HCT116 (cell line): ENCODE measurements at regions not wholly inside any gene's neighbourhood (a gene's known extent, or its start where the extent isn't known, plus 50 kb on each side); places are given as distances from the start of the nearest gene placed in this dataset.

Experiments used
- ATAC-seq: fragments of 200-7000 bp; cut with Tn5 transposase; 2 replicates; pipeline ENCODE4 v1.9.1; 2020; ENCODE audit warnings: mild to moderate bottlenecking, moderate library complexity
- BruUV-seq: library from RNA; stranded (reverse); fragments of 400-500 nt; replicated peaks from 2 replicates; lab custom pipeline; 2021; lab: Mats Ljungman, UMichigan
- CTCF ChIA-PET: fragments of 300-600 bp; sonication (Branson Sonifier 250); formaldehyde crosslinking; loops from one replicate; lab custom pipeline; 2021; ENCODE audit warnings: antibody characterized with exemption; lab: Charles Lee
- POLR2A ChIA-PET: fragments of 300-600, 350-600 bp; sonication (Branson Sonifier 250); formaldehyde crosslinking; loops from one replicate; lab custom pipeline; 2021; ENCODE audit warnings: antibody characterized with exemption; lab: Charles Lee
- RAD21 ChIA-PET, 2 experiments: fragments of 300-600 bp; sonication (Branson Sonifier 250); formaldehyde crosslinking; loops; one replicate each; lab custom pipeline; 2023; ENCODE audit warnings: low total read pairs in 2 of 2; ENCODE audit not compliant: uncharacterized antibody in 2 of 2, unreplicated experiment in 2 of 2, low non-redundant PET in 1 of 2; lab: Charles Lee
- DNase-seq: peaks from one replicate; pipeline ENCODE4 v3.0.0-alpha.2; 2010; ENCODE audit warnings: low read depth, low spot score
- H2AFZ ChIP-seq: fragments of 200-600 bp; shearing (Covaris generic), sonication (generic); 2 replicates; pipeline ENCODE4 v1.6.1; 2017; ENCODE audit warnings: low read depth, mixed run types, mixed read lengths, antibody characterized with exemption, low read length; ENCODE audit not compliant: poor library complexity, severe bottlenecking
- H3K27ac ChIP-seq: 2 replicates; pipeline ENCODE4 v1.5.1; 2012; ENCODE audit warnings: low read depth, low read length
- H3K27me3 ChIP-seq: fragments of 200-600 bp; sonication (generic); 2 replicates; pipeline ENCODE4 v1.6.1; 2016; ENCODE audit warnings: mixed run types, low read length, mixed read lengths; ENCODE audit not compliant: insufficient read depth
- H3K36me3 ChIP-seq, 2 experiments: fragments of 200-500 bp in 1 of 2; fragments of 200-600 bp in 1 of 2; sonication (Bioruptor generic) in 1 of 2; sonication (generic) in 1 of 2; 2 replicates each; pipeline versions ENCODE4 v1.5.1 to v1.6.1; 2014 to 2016; ENCODE audit warnings: low read length in 2 of 2, inconsistent platforms in 1 of 2, mixed read lengths in 1 of 2, mixed run types in 1 of 2; ENCODE audit not compliant: insufficient read depth in 2 of 2, control insufficient read depth in 1 of 2
- H3K4me1 ChIP-seq, 2 experiments: fragments of 200-600 bp in 1 of 2; sonication (generic) in 1 of 2; 2 replicates each; pipeline versions ENCODE4 v1.5.1 to v1.6.1; 2012 to 2017; ENCODE audit warnings: low read length in 2 of 2, inconsistent platforms in 1 of 2, mild to moderate bottlenecking in 1 of 2, mixed read lengths in 1 of 2, mixed run types in 1 of 2, moderate library complexity in 1 of 2; ENCODE audit not compliant: insufficient read depth in 2 of 2, control insufficient read depth in 1 of 2
- H3K4me2 ChIP-seq: fragments of 200-600 bp; sonication (generic); 2 replicates; pipeline ENCODE4 v1.6.1; 2017; ENCODE audit warnings: mixed run types, low read length, mixed read lengths
- H3K4me3 ChIP-seq, 2 experiments: fragments of 200-600 bp in 1 of 2; sonication (generic) in 1 of 2; replicated peaks in 1 of 2; 2 replicates each; pipeline ENCODE4 v1.5.1; 2011 to 2016; ENCODE audit warnings: low read length in 2 of 2, control low read depth in 1 of 2, low read depth in 1 of 2, mild to moderate bottlenecking in 1 of 2, mixed read lengths in 1 of 2, mixed run types in 1 of 2
- H3K79me2 ChIP-seq: fragments of 200-600 bp; sonication (generic); 2 replicates; pipeline ENCODE4 v1.6.1; 2017; ENCODE audit warnings: mild to moderate bottlenecking, mixed run types, low read length, moderate library complexity, mixed read lengths; ENCODE audit not compliant: insufficient read depth
- H3K9ac ChIP-seq: fragments of 200-600 bp; sonication (generic); 2 replicates; pipeline ENCODE4 v1.6.1; 2016; ENCODE audit warnings: low read length, mixed read lengths
- H3K9me2 ChIP-seq: fragments of 200-600 bp; sonication (generic), shearing (Covaris generic); 2 replicates; pipeline ENCODE4 v1.6.1; 2017; ENCODE audit warnings: mixed run types, mild to moderate bottlenecking, moderate library complexity; ENCODE audit not compliant: insufficient read depth
- H3K9me3 ChIP-seq, 2 experiments: fragments of 200-500 bp in 1 of 2; fragments of 200-600 bp in 1 of 2; sonication (Bioruptor generic) in 1 of 2; sonication (generic) in 1 of 2; 2 replicates each; pipeline ENCODE4 v1.6.1; 2014 to 2017; ENCODE audit warnings: low read length in 2 of 2, mixed read lengths in 2 of 2, inconsistent platforms in 1 of 2, low read depth in 1 of 2, mild to moderate bottlenecking in 1 of 2, mixed run types in 1 of 2, moderate library complexity in 1 of 2; ENCODE audit not compliant: control insufficient read depth in 1 of 2, insufficient read depth in 1 of 2
- H4K20me1 ChIP-seq: fragments of 200-600 bp; sonication (generic), shearing (Covaris generic); 2 replicates; pipeline ENCODE4 v1.6.1; 2017; ENCODE audit warnings: mixed run types, mild to moderate bottlenecking, moderate library complexity; ENCODE audit not compliant: insufficient read depth
- CEBPB ChIP-seq: IDR thresholded peaks from 2 replicates; pipeline ENCODE4 v1.6.1; 2012; ENCODE audit warnings: low read depth
- EGR1 ChIP-seq: IDR thresholded peaks from 2 replicates; pipeline ENCODE4 v1.6.1; 2012; ENCODE audit warnings: low read depth
- ELF1 ChIP-seq: IDR thresholded peaks from 2 replicates; pipeline ENCODE4 v1.6.1; 2012; ENCODE audit warnings: low read depth, borderline replicate concordance
- FOSL1 ChIP-seq: IDR thresholded peaks from 2 replicates; pipeline ENCODE4 v1.6.1; 2012; ENCODE audit warnings: low read depth
- JUND ChIP-seq: IDR thresholded peaks from 2 replicates; pipeline ENCODE4 v1.6.1; 2012
- POLR2A ChIP-seq: IDR thresholded peaks from 2 replicates; pipeline ENCODE4 v1.7.0; 2011; ENCODE audit warnings: borderline replicate concordance; ENCODE audit not compliant: insufficient read depth, insufficient read length; ENCODE audit errors: extremely low read depth
- RAD21 ChIP-seq: IDR thresholded peaks from 2 replicates; pipeline ENCODE4 v1.6.1; 2012; ENCODE audit warnings: low read depth, mild to moderate bottlenecking
- SP1 ChIP-seq: IDR thresholded peaks from 2 replicates; pipeline ENCODE4 v1.6.1; 2012; ENCODE audit warnings: low read depth
- SRF ChIP-seq: IDR thresholded peaks from 2 replicates; pipeline ENCODE4 v1.6.1; 2012; ENCODE audit warnings: low read depth
- TCF7L2 ChIP-seq: IDR thresholded peaks from 2 replicates; pipeline ENCODE4 v1.7.0; 2011; ENCODE audit warnings: borderline replicate concordance, inconsistent platforms; ENCODE audit not compliant: insufficient read depth, insufficient read length; ENCODE audit errors: extremely low read depth
- YY1 ChIP-seq: IDR thresholded peaks from 2 replicates; pipeline ENCODE4 v1.6.1; 2011; ENCODE audit warnings: low read length, low read depth, moderate library complexity, mild to moderate bottlenecking; ENCODE audit not compliant: insufficient replicate concordance; ENCODE audit errors: extremely low read depth
- ZFX ChIP-seq: fragments of 450-650 bp; IDR thresholded peaks from 2 replicates; pipeline ENCODE4 v1.6.1; 2017
- ZNF274 ChIP-seq: fragments of 200-500 bp; sonication (Bioruptor generic); IDR thresholded peaks from 2 replicates; pipeline ENCODE4 v1.6.1; 2014; ENCODE audit warnings: mild to moderate bottlenecking, low read depth, low read length, inconsistent platforms
- intact Hi-C: fragments of 100-400 bp; cut with micrococcal nuclease; formaldehyde crosslinking; loops from 2 replicates; pipeline ENCODE4 v1.10.0; 2022
- TF ChIP-seq, protein P1 (sequence below): IDR thresholded peaks from 2 replicates; pipeline ENCODE4 v1.6.1; 2012
- TF ChIP-seq, protein P2 (sequence below): IDR thresholded peaks from 2 replicates; pipeline ENCODE4 v1.6.1; 2011; ENCODE audit warnings: mild to moderate bottlenecking, low read length, moderate library complexity; ENCODE audit not compliant: insufficient replicate concordance; ENCODE audit errors: extremely low read depth
- TF ChIP-seq, protein P3 (sequence below): IDR thresholded peaks from 2 replicates; pipeline ENCODE4 v1.6.1; 2012
- TF ChIP-seq, protein P4 (sequence below): IDR thresholded peaks from 2 replicates; pipeline ENCODE4 v1.6.1; 2012; ENCODE audit warnings: low read depth

DNA sequence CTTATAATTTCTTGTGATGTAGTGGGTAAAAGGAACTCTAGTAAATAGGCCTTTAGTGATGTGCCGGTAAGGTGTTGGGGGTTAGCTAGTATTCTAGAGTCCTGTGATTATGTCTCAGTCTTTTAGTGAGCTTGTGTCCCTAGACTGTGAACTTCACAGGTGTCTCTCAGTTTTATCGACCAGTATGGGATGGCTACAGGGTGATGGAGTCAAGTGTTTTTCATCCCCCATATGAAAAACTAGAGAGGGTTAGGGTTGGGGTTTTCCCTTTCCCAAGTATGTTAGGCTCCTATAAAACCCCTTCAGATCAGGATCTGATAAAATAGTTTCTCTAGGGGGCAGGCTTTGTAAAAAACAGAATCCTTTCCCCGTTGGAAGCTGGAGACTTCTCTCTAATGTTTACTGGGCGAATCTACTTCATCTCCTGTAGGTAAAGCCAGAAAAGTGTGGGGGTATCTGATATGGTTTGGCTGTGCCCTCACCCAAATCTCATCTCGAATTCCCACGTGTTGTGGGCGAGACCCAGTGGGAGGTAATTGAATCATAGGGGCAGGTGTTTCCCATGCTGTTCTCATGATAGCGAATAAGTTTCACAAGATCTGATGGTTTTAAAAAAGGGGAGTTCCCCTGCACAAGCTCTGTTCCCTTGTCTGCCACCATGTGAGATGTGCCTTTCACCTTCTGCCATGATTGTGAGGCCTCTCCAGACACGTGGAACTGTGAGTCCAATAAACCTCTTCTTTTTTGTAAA lies 120.8 kb downstream of the DTHD1 start:
- no TSS peak for BruUV-seq
- POLR2A ChIA-PET = no interaction called here
- RAD21 ChIA-PET = no interaction called here
- TF ChIP-seq EGR1 = no peak
- no peak for TF ChIP-seq ZFX
- TF ChIP-seq SP1 = no peak
- no peak for TF ChIP-seq RAD21
- TF ChIP-seq CEBPB = no peak
- TF ChIP-seq JUND = no peak
- no peak for TF ChIP-seq YY1
- no peak for TF ChIP-seq ELF1
- no peak for TF ChIP-seq TCF7L2
- TF ChIP-seq, protein P1, sequence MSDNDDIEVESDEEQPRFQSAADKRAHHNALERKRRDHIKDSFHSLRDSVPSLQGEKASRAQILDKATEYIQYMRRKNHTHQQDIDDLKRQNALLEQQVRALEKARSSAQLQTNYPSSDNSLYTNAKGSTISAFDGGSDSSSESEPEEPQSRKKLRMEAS = no peak
- no peak for TF ChIP-seq POLR2A
- no peak for TF ChIP-seq ZNF274
- TF ChIP-seq, protein P2, sequence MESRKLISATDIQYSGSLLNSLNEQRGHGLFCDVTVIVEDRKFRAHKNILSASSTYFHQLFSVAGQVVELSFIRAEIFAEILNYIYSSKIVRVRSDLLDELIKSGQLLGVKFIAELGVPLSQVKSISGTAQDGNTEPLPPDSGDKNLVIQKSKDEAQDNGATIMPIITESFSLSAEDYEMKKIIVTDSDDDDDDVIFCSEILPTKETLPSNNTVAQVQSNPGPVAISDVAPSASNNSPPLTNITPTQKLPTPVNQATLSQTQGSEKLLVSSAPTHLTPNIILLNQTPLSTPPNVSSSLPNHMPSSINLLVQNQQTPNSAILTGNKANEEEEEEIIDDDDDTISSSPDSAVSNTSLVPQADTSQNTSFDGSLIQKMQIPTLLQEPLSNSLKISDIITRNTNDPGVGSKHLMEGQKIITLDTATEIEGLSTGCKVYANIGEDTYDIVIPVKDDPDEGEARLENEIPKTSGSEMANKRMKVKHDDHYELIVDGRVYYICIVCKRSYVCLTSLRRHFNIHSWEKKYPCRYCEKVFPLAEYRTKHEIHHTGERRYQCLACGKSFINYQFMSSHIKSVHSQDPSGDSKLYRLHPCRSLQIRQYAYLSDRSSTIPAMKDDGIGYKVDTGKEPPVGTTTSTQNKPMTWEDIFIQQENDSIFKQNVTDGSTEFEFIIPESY = no peak
- no peak for TF ChIP-seq SRF
- TF ChIP-seq, protein P3, sequence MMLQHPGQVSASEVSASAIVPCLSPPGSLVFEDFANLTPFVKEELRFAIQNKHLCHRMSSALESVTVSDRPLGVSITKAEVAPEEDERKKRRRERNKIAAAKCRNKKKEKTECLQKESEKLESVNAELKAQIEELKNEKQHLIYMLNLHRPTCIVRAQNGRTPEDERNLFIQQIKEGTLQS = no peak
- TF ChIP-seq, protein P4, sequence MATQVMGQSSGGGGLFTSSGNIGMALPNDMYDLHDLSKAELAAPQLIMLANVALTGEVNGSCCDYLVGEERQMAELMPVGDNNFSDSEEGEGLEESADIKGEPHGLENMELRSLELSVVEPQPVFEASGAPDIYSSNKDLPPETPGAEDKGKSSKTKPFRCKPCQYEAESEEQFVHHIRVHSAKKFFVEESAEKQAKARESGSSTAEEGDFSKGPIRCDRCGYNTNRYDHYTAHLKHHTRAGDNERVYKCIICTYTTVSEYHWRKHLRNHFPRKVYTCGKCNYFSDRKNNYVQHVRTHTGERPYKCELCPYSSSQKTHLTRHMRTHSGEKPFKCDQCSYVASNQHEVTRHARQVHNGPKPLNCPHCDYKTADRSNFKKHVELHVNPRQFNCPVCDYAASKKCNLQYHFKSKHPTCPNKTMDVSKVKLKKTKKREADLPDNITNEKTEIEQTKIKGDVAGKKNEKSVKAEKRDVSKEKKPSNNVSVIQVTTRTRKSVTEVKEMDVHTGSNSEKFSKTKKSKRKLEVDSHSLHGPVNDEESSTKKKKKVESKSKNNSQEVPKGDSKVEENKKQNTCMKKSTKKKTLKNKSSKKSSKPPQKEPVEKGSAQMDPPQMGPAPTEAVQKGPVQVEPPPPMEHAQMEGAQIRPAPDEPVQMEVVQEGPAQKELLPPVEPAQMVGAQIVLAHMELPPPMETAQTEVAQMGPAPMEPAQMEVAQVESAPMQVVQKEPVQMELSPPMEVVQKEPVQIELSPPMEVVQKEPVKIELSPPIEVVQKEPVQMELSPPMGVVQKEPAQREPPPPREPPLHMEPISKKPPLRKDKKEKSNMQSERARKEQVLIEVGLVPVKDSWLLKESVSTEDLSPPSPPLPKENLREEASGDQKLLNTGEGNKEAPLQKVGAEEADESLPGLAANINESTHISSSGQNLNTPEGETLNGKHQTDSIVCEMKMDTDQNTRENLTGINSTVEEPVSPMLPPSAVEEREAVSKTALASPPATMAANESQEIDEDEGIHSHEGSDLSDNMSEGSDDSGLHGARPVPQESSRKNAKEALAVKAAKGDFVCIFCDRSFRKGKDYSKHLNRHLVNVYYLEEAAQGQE = no peak
- no peak for TF ChIP-seq FOSL1
- Histone ChIP-seq H3K9me2 (no peaks in the 10 kb centered on the region), H3K9ac (no peak overlapping the region), H2AFZ (no peak overlapping the region), H3K4me3 (no peak overlapping the region), H3K27ac (no peak overlapping the region), H3K9me3 (no peaks in the 10 kb centered on the region), H3K4me2 (no peak overlapping the region), H4K20me1 (no peaks in the 10 kb centered on the region), H3K4me1 (no peaks in the 10 kb centered on the region), H3K27me3 (0 out of 2 replicates have a peak, but pooled peaks cover 8% of the 10 kb centered on the region), H3K36me3 (no peaks in the 10 kb centered on the region), H3K79me2 (no peaks in the 10 kb centered on the region)
- ATAC-seq = no peak
- intact Hi-C loops = no loop called here
- CTCF ChIA-PET = interaction anchor here (1.3 kb wide), 1 partner anchor 52 kb away, joined by 3 read pairs; no protein-coding TSS in a partner anchor
- DNase-seq = no peak
